GM21447 (cell line): ENCODE measurements at regions not wholly inside any gene's neighbourhood (a gene's known extent, or its start where the extent isn't known, plus 50 kb on each side); places are given as distances from the start of the nearest gene placed in this dataset.
A peak's percentile ranks its signal among the peaks of the same experiment; 100 is the strongest.
"Not testable (repeated sequence)": the region's sequence is repeated elsewhere in the genome, so short reads cannot be mapped to it uniquely, and the experiment has no call there.

ENCODE experiments used
- ATAC-seq: cut with Tn5 transposase; IDR thresholded peaks from one replicate; pipeline ENCODE4 v1.9.1; 2021; ENCODE audit not compliant: unreplicated experiment

- ATAC-seq, result no peak
These were observed 56.3 kb upstream of the SPEF2 start for GRCh38 chr5:35561396-35561795.

GRCh38 chr5:35557748-35558147 lies 59.9 kb upstream of the SPEF2 start:
- ATAC-seq, result no peak

- no peak for ATAC-seq
These were observed 60.5 kb upstream of the SPEF2 start for GRCh38 chr5:35557199-35557598.

- no peak for ATAC-seq
These were observed 63.6 kb upstream of the SPEF2 start for GRCh38 chr5:35554016-35554415.

GRCh38 chr5:35545190-35545589 lies 72.5 kb upstream of the SPEF2 start:
- no peak for ATAC-seq

- ATAC-seq, result no peak
These were observed 74.3 kb upstream of the SPEF2 start for GRCh38 chr5:35543408-35543807.

GRCh38 chr5:35540002-35540401 lies 77.7 kb upstream of the SPEF2 start:
- ATAC-seq, result no peak

- no peak for ATAC-seq
These were observed 79.3 kb upstream of the SPEF2 start for GRCh38 chr5:35538198-35538931.

GRCh38 chr5:35533156-35533555 lies 84.5 kb upstream of the SPEF2 start:
- no peak for ATAC-seq

GRCh38 chr5:35531553-35531952 lies 86.1 kb upstream of the SPEF2 start:
- ATAC-seq, result not testable (repeated sequence)

GRCh38 chr5:35518104-35518503 lies 99.6 kb upstream of the SPEF2 start:
- peak; percentile 99 for ATAC-seq

GRCh38 chr5:35516271-35516670 lies 101.4 kb upstream of the SPEF2 start:
- ATAC-seq, result no peak

GRCh38 chr5:35513612-35514011 lies 104.1 kb upstream of the SPEF2 start:
- no peak for ATAC-seq

GRCh38 chr5:35502206-35502605 lies 115.5 kb upstream of the SPEF2 start:
- no peak for ATAC-seq

GRCh38 chr5:35488791-35489190 lies 128.9 kb upstream of the SPEF2 start:
- no peak for ATAC-seq

GRCh38 chr5:35488055-35488454 lies 129.6 kb upstream of the SPEF2 start:
- no peak for ATAC-seq

GRCh38 chr5:35487233-35488025 lies 130.2 kb upstream of the SPEF2 start:
- ATAC-seq, result no peak

- ATAC-seq, result no peak
These were observed 132.2 kb upstream of the SPEF2 start for GRCh38 chr5:35485487-35485886.

- no peak for ATAC-seq
These were observed 133.4 kb upstream of the SPEF2 start for GRCh38 chr5:35484241-35484640.

- no peak for ATAC-seq
These were observed 133.9 kb upstream of the SPEF2 start for GRCh38 chr5:35483780-35484179.

- ATAC-seq, result no peak
These were observed 134.5 kb upstream of the SPEF2 start for GRCh38 chr5:35483191-35483590.

GRCh38 chr5:35482167-35482755 lies 135.4 kb upstream of the SPEF2 start:
- ATAC-seq, result no peak
